ENCODE measurements at regions not wholly inside any gene's neighbourhood (a gene's known extent, or its start where the extent isn't known, plus 50 kb on each side); places are given as distances from the start of the nearest gene placed in this dataset.
"Not testable (repeated sequence)": the region's sequence is repeated elsewhere in the genome, so short reads cannot be mapped to it uniquely, and the experiment has no call there.

DNA sequence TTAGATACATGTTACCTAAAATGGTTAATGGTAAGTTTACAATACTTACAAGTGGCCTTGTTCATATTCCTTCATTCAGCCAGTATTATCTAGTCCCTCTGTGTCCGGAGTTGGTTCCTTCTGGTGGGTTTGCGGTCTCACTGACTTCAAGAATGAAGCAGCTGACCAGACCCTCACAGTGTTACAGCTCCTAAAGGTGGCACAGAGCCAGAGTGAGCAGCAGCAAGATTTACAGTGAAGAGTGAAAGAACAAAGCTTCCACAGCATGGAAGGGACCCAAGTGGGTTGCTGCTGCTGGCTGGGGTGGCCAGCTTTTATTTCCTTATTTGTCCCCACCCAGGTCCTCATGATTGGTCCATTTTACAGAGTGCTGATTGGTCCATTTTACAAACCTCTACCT, 916.8 kb downstream of the MCTP2 start:
- DNase-seq, result no peak
- Histone ChIP-seq H3K27me3 (ENCODE audit: low read depth) (no peaks in the 10 kb centered on the region), H3K9me3 (replicated peaks) (no peaks in the 10 kb centered on the region), H3K4me1 (no peaks in the 10 kb centered on the region), H3K4me3 (no peak overlapping the region), H3K27ac (replicated peaks) (no peak overlapping the region), H3K36me3 (no peaks in the 10 kb centered on the region)
- intact Hi-C loops (cut with micrococcal nuclease), result no loop called here
- TF ChIP-seq, protein P1, sequence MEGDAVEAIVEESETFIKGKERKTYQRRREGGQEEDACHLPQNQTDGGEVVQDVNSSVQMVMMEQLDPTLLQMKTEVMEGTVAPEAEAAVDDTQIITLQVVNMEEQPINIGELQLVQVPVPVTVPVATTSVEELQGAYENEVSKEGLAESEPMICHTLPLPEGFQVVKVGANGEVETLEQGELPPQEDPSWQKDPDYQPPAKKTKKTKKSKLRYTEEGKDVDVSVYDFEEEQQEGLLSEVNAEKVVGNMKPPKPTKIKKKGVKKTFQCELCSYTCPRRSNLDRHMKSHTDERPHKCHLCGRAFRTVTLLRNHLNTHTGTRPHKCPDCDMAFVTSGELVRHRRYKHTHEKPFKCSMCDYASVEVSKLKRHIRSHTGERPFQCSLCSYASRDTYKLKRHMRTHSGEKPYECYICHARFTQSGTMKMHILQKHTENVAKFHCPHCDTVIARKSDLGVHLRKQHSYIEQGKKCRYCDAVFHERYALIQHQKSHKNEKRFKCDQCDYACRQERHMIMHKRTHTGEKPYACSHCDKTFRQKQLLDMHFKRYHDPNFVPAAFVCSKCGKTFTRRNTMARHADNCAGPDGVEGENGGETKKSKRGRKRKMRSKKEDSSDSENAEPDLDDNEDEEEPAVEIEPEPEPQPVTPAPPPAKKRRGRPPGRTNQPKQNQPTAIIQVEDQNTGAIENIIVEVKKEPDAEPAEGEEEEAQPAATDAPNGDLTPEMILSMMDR (IDR thresholded peaks at IDR 0.05; ENCODE audit: borderline replicate concordance), result no peak

DNA sequence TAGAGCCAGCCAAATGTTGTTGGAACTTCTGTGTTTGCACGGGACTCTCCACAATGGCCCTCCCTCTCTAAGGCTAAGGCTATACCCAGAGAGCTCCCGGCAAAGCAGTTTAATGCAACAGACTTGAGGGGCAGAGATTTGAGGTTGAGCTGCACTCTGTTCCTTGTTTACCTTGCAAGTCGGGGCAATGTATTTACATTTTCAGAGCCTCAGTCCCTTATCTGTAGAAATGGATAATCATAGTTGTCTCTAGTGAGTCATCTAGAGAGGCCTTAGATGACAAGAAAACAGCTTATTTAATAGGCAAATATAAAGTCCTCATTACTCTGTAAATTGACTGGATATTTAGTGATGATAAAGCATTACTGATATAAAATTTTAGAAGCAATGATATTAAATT, 917.7 kb downstream of the MCTP2 start:
- no peak overlapping the region for H3K27ac ChIP-seq (replicated peaks)
- H3K4me1 ChIP-seq, result no peaks in the 10 kb centered on the region
- H3K4me3 ChIP-seq, result no peak overlapping the region
- no peak for DNase-seq
- intact Hi-C loops (cut with micrococcal nuclease), result no loop called here
- no peaks in the 10 kb centered on the region for H3K27me3 ChIP-seq (ENCODE audit: low read depth)
- TF ChIP-seq, protein P1 (IDR thresholded peaks at IDR 0.05; ENCODE audit: borderline replicate concordance), result no peak
- H3K9me3 ChIP-seq (replicated peaks), result no peaks in the 10 kb centered on the region
- no peaks in the 10 kb centered on the region for H3K36me3 ChIP-seq

DNA sequence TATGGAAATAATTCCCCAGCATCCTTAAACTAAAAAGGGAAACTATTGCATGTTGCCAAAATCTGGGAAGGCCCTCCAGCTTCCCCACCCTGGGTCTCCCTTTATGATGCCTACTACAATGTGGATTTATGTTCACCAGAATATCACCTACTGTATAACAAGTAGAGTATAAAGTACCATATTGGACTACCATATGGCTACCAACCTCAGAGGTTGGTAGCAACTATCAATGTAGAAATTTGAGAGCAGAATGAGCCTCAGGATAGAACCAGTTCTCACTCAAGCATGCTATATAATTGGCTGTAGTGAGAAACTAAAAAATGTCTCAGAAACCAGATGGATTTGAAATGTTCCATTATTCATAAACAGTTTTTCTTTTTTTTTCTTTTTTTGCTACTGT, 918.4 kb downstream of the MCTP2 start:
- DNase-seq, result no peak
- no peaks in the 10 kb centered on the region for H3K9me3 ChIP-seq (replicated peaks)
- no peak overlapping the region for H3K4me3 ChIP-seq
- H3K27ac ChIP-seq (replicated peaks), result no peak overlapping the region
- no peaks in the 10 kb centered on the region for H3K27me3 ChIP-seq (ENCODE audit: low read depth)
- no peaks in the 10 kb centered on the region for H3K36me3 ChIP-seq
- intact Hi-C loops (cut with micrococcal nuclease), result no loop called here
- TF ChIP-seq, protein P1 (IDR thresholded peaks at IDR 0.05; ENCODE audit: borderline replicate concordance), result no peak
- H3K4me1 ChIP-seq, result no peaks in the 10 kb centered on the region

DNA sequence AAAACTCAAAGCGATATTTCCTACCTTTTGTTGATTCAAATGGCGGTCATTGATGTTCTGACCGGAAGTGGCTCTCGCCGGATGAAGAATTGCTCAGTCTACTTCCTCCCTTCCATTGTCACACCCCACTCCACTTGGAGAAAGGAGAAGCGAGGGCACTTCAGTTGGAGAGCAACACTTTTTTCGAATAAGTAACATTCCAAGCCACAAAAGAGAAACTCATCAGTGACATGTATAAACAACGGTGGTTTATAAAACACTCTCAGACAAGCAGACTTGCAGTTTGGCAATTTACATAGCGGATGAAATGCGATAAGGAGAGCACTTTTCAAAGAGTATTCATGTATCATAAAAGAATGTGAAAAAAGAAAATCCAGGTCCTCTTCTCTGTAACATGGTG, 919.1 kb downstream of the MCTP2 start:
- DNase-seq, result no peak
- TF ChIP-seq, protein P1 (IDR thresholded peaks at IDR 0.05; ENCODE audit: borderline replicate concordance), result no peak
- Histone ChIP-seq H3K27ac (replicated peaks) (no peak overlapping the region), H3K4me1 (no peaks in the 10 kb centered on the region), H3K9me3 (replicated peaks) (peaks cover 2% of the 10 kb centered on the region), H3K27me3 (ENCODE audit: low read depth) (no peaks in the 10 kb centered on the region), H3K36me3 (no peaks in the 10 kb centered on the region), H3K4me3 (no peak overlapping the region)
- intact Hi-C loops (cut with micrococcal nuclease), result no loop called here

DNA sequence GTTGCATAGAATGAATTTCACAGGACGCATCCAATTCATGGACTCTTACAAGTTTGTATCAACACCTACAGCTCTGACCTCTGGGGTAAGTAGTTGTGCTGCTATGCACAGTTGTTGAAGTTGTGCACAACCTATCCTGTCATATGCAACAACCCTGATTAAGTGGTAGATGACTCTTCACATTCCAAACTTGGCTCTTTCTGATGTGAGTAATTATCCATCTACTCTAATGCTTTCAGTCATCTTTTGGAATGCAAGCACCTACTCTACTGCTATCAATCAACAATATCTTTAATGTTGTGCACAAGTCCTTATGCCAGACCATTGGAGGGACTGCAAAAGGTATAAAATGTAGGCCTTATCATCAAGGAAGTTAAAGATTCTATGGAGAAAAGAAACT, 921.4 kb downstream of the MCTP2 start:
- intact Hi-C loops (cut with micrococcal nuclease), result no loop called here
- H3K27me3 ChIP-seq (ENCODE audit: low read depth), result no peaks in the 10 kb centered on the region
- peaks cover 18% of the 10 kb centered on the region for H3K9me3 ChIP-seq (replicated peaks)
- no peaks in the 10 kb centered on the region for H3K36me3 ChIP-seq
- H3K27ac ChIP-seq (replicated peaks), result no peak overlapping the region
- no peak for DNase-seq
- H3K4me1 ChIP-seq, result no peaks in the 10 kb centered on the region
- H3K4me3 ChIP-seq, result no peak overlapping the region
- TF ChIP-seq, protein P1 (IDR thresholded peaks at IDR 0.05; ENCODE audit: borderline replicate concordance), result no peak

DNA sequence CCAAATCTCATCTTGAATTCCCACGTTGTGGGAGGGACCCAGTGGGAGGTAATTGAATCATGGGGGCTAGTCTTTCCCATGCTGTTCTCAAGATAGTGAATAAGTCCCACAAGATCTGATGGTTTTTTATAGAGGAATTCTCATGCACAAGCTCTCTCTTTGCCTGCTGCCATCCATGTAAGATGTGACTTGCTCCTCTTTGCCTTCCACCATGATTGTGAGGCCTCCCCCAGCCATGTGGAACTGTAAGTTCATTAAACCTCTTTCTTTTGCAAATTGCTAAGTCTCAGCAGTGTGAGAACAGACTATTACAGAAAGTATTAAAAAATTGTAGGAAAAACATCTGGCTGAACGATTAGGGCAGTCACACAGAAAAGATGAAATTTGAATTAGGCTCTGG, 921.8 kb downstream of the MCTP2 start:
- peaks cover 18% of the 10 kb centered on the region for H3K9me3 ChIP-seq (replicated peaks)
- H3K4me1 ChIP-seq; H3K27ac ChIP-seq (replicated peaks); DNase-seq; H3K36me3 ChIP-seq; H3K4me3 ChIP-seq; intact Hi-C loops (cut with micrococcal nuclease); H3K27me3 ChIP-seq (ENCODE audit: low read depth): not testable (repeated sequence)

Measured in left ventricle myocardium inferior (tissue), 1 donor.